Muscle of leg (tissue), 3 donors: ENCODE measurements at regions not wholly inside any gene's neighbourhood (a gene's known extent, or its start where the extent isn't known, plus 50 kb on each side); places are given as distances from the start of the nearest gene placed in this dataset.

Source experiments
- DNase-seq: peaks from one replicate; pipeline ENCODE4 v3.0.0; 2013
- H3K27ac ChIP-seq: one replicate; pipeline ENCODE4 v1.5.1; 2013; ENCODE audit warnings: mild to moderate bottlenecking, low read length, control low read depth
- H3K27me3 ChIP-seq: one replicate; pipeline ENCODE4 v1.6.1; 2013; ENCODE audit warnings: low read length; ENCODE audit not compliant: control insufficient read depth, insufficient read depth
- H3K36me3 ChIP-seq: one replicate; pipeline ENCODE4 v1.6.1; 2013; ENCODE audit warnings: low read length; ENCODE audit not compliant: control insufficient read depth, insufficient read depth
- H3K4me1 ChIP-seq: one replicate; pipeline ENCODE4 v1.6.1; 2013; ENCODE audit warnings: low read length; ENCODE audit not compliant: control insufficient read depth, insufficient read depth
- H3K4me3 ChIP-seq: one replicate; pipeline ENCODE4 v1.5.1; 2013; ENCODE audit warnings: low read length, control low read depth
- H3K9me3 ChIP-seq: replicated peaks from 2 replicates; pipeline ENCODE4 v1.6.1; 2013; ENCODE audit warnings: low read depth, low read length; ENCODE audit not compliant: control insufficient read depth
- WGBS: methylation state at CpG from one replicate; pipeline ENCODE4 v1.1.5; 2013; ENCODE audit warnings: missing lambda C conversion rate; ENCODE audit not compliant: insufficient coverage; 5-methylcytosine and 5-hydroxymethylcytosine counted together

DNA sequence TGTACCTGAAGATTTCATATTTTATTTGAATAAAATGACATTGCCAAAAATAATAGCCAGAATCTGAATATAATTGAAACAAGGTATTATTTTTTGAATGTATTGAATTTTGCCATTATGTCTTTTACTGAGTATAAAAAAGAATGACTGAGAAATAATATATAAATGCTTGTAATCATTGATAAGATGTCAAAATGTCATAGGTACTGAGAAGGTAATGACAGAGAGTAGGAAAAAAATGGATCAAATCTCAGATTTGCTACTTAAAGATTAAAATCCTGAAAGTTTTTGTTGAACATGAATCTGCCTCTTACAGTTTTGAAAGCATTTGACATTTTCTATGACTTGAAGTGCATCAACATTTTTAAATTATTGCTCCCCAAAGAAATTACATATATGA lies 1069.9 kb upstream of the ADGRL4 start:
- no peaks in the 10 kb centered on the region for H3K4me1 ChIP-seq
- H3K27ac ChIP-seq = no peak overlapping the region
- H3K4me3 ChIP-seq = no peak overlapping the region
- no peaks in the 10 kb centered on the region for H3K36me3 ChIP-seq
- no peaks in the 10 kb centered on the region for H3K9me3 ChIP-seq
- no peak for DNase-seq
- H3K27me3 ChIP-seq = no peaks in the 10 kb centered on the region

DNA sequence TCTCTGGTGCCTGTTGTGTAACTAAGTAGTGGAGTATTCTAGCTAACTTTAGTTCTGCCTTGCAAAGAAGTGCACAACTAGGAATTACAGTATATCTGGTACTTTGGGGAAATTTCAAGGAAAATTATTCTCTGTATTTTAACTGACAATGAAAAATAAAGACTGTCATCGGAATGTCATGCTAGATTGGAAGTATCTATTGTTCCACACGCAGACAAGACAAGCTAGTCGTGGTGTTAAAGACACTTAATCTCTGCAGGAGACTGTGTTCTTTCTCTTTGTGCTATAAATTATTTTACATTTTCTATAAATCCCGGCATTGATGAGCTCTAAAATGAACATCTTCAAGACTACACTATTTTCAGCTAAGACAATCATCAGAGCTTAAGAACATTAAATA lies 1068.8 kb upstream of the ADGRL4 start:
- H3K9me3 ChIP-seq = no peaks in the 10 kb centered on the region
- WGBS = no CpG with 5 or more reads among the region's 4 CpGs
- H3K36me3 ChIP-seq = no peaks in the 10 kb centered on the region
- H3K27ac ChIP-seq = no peak overlapping the region
- H3K27me3 ChIP-seq = no peaks in the 10 kb centered on the region
- H3K4me3 ChIP-seq = no peak overlapping the region
- DNase-seq = no peak
- no peaks in the 10 kb centered on the region for H3K4me1 ChIP-seq

DNA sequence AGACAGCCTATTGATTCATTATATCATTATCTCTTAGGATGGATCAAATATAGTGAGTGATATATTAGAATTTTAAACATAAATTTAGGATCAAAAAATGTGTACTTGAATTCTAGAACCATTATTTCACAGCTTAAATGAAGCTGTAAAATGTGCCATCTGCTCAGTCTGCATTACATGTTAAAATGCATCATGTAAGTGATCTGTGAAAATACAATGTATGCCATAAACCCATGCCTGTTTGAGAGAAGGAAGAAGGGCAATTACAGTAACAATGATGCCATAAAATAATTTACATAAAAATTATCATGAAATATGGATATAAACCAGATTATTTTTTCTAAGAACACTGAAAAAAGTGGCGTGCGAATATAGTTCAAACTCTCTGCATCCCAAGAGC lies 1066.0 kb upstream of the ADGRL4 start:
- WGBS = no CpG with 5 or more reads among the region's 2 CpGs
- Histone ChIP-seq H3K27me3 (no peaks in the 10 kb centered on the region), H3K36me3 (no peaks in the 10 kb centered on the region), H3K9me3 (no peaks in the 10 kb centered on the region), H3K27ac (no peak overlapping the region), H3K4me1 (no peaks in the 10 kb centered on the region), H3K4me3 (no peak overlapping the region)
- DNase-seq = no peak

DNA sequence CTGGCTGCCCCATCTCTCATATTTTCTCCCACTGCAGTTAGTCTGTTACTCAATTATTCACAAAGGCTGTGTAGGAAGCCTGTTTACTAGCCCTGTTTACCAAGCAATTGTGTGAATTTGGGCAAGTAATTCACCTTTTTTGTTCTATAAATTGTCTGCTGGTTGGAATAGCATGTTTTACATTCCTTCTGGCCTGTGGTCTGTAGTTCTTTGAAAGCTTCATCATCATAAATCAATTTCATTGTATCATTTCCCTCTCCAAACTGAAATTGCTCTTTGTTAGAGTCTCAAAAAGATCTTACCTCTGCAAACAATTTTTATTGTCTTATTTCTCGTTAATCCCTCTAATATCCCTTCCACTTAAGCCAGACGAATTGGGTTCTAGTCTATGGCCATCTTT lies 1059.5 kb upstream of the ADGRL4 start:
- WGBS = no CpG with 5 or more reads among the region's 2 CpGs
- H3K27me3 ChIP-seq = no peaks in the 10 kb centered on the region
- DNase-seq = peak; percentile 2
- no peaks in the 10 kb centered on the region for H3K9me3 ChIP-seq
- H3K4me1 ChIP-seq = no peaks in the 10 kb centered on the region
- H3K4me3 ChIP-seq = no peak overlapping the region
- H3K27ac ChIP-seq = no peak overlapping the region
- no peaks in the 10 kb centered on the region for H3K36me3 ChIP-seq

DNA sequence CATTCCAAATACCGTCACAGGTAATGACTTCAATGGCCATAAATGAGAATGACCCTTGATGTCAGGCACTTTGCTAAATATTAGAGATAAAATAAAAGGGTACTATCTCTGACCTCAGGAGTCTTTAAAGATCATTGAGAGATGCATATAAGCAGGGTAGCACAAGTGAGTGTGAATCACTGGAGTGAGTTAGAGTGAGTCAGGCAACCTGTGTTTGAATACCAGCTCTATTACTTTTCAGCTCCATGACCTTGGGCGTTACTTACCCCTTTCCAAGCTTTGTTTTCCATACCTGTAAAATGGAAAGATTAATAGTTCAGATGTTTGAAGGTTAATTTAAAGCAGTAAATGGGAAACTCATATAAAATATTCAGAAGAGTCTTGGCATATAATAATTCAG lies 1058.0 kb upstream of the ADGRL4 start:
- WGBS = no CpG with 5 or more reads among the region's 2 CpGs
- Histone ChIP-seq H3K27ac (no peak overlapping the region), H3K36me3 (no peaks in the 10 kb centered on the region), H3K9me3 (no peaks in the 10 kb centered on the region), H3K27me3 (no peaks in the 10 kb centered on the region), H3K4me3 (no peak overlapping the region), H3K4me1 (no peaks in the 10 kb centered on the region)
- DNase-seq = no peak

DNA sequence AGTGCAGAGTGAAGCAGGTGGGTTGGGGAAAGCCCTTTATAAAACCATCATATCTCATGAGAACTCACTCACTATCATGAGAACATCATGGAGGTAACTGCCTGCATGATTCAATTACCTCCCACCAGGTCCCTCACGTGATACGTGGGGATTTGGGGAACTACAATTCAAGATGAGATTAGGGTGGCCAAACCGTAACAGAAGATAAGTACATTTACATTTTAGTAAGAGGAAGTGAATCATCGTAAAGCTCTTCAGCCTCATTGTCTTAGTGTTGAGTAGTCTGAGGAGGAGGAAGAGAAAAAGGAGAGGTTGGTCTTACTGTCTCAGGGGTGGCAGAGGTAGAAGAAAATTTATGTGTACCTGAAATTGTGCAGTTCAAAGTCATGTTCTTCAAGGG lies 1053.4 kb upstream of the ADGRL4 start:
- Histone ChIP-seq H3K9me3 (no peaks in the 10 kb centered on the region), H3K4me3 (no peak overlapping the region), H3K27ac (no peak overlapping the region), H3K4me1 (no peaks in the 10 kb centered on the region), H3K27me3 (no peaks in the 10 kb centered on the region), H3K36me3 (no peaks in the 10 kb centered on the region)
- DNase-seq = no peak
- no CpG with 5 or more reads among the region's 4 CpGs for WGBS

DNA sequence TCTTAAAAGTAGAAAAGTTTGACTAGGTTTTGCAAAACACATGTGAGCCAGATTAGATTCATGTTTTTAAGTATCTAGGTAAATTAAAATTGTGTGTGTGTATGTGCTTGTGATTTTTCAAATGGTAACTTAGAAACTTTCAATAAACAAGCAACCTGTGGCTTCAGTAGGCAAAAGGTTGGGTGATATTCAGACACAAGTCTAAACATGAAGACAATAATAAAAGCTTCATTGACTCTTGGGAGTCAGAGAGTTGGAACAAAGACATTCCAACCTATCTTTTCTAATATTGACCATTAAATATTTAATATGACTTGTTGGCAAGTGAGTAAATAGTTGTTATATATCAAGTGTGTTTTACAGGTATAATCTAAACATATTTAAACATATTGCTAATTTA lies 1049.6 kb upstream of the ADGRL4 start:
- Histone ChIP-seq H3K4me1 (no peaks in the 10 kb centered on the region), H3K9me3 (no peaks in the 10 kb centered on the region), H3K27me3 (no peaks in the 10 kb centered on the region), H3K4me3 (no peak overlapping the region), H3K27ac (no peak overlapping the region), H3K36me3 (no peaks in the 10 kb centered on the region)
- no peak for DNase-seq

DNA sequence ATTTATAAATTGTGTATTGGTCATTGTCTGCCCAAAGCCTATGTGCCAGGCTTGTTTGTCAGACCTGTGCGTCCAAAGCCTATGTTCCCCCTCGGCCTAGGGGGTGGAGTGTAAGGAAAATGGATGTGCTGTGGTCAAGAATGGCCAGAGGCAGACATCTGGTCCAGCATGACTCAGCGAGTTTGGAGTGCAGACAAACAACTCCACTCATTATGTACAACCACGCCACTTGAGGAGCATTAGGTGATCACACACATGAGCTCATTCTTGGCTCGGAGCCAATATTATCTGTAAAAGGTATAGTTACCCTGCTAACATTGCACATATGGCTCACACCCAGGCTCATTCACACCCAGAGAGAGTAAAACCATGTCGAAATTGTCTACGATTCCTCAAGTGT lies 1047.6 kb upstream of the ADGRL4 start:
- peak; percentile 21 for DNase-seq
- H3K4me1 ChIP-seq = no peaks in the 10 kb centered on the region
- H3K36me3 ChIP-seq = no peaks in the 10 kb centered on the region
- H3K27ac ChIP-seq = no peak overlapping the region
- no peaks in the 10 kb centered on the region for H3K27me3 ChIP-seq
- peaks cover 2% of the 10 kb centered on the region for H3K9me3 ChIP-seq
- H3K4me3 ChIP-seq = no peak overlapping the region
- WGBS = no CpG with 5 or more reads among the region's 7 CpGs

DNA sequence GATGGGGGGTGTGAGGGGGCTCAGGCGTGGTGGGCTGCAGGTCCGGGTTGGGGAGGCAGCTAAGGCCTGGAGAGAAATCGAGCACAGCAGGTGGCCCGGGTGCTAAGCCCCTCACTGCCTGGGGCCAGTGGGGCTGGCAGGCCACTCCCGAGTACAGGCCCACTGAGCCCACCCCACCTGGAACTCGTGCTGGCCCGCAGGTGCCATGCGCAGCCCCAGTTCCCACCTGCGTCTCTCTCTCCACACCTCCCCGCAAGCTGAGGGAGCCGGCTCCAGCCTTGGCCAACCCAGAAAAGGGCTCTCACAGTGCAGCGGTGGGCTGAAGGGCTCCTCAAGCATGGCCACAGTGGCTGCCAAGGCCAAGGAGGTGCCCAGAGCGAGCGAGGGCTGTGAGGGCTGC lies 1047.1 kb upstream of the ADGRL4 start:
- H3K4me3 ChIP-seq = no peak overlapping the region
- H3K36me3 ChIP-seq = no peaks in the 10 kb centered on the region
- no peak overlapping the region for H3K27ac ChIP-seq
- DNase-seq = no peak
- H3K9me3 ChIP-seq = peaks cover 2% of the 10 kb centered on the region
- H3K4me1 ChIP-seq = no peaks in the 10 kb centered on the region
- WGBS = 87% methylated on average over 12 of the region's 14 CpGs
- H3K27me3 ChIP-seq = no peaks in the 10 kb centered on the region

DNA sequence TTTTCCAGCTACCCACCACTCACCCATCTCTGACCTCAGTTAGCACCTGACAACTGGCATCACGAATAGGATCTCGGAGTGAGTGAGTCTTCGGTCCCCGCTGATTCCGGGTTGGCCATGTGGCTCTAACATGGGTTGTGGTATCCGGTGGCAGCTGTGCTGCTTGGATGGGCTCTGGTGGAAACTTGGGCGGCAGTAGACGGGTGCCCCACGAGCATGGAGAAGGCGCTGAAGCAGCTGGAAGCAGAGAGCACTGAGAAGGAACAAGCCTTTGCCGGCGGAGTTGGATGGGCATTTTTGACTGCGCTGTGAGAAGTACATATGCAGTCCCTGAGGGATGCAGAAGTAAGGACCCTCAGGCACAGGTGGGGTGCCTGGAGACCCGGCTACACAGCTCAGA lies 1044.0 kb upstream of the ADGRL4 start:
- no peak for DNase-seq
- H3K27me3 ChIP-seq = no peaks in the 10 kb centered on the region
- WGBS = 99% methylated on average over 14 of the region's 14 CpGs
- no peaks in the 10 kb centered on the region for H3K36me3 ChIP-seq
- no peaks in the 10 kb centered on the region for H3K4me1 ChIP-seq
- H3K9me3 ChIP-seq = peaks cover 2% of the 10 kb centered on the region
- no peak overlapping the region for H3K4me3 ChIP-seq
- H3K27ac ChIP-seq = no peak overlapping the region

DNA sequence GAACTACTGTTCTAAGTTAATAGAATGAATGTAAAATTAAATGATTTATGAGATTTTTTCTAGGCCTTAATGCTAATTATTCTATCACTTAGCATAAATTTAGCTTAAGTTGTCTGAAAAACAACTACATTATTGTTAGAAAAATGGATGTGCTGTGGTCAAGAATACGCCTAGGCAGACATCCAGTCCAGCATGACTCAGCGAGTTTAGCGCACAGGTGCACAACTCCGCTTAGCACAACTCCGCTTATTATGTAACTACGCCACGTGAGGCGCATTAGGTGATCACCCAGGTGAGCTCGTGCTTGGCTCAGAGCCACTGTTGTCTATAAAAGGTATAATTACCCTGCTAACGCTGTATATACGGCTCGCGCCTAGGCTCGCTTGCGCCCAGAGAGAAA lies 1043.6 kb upstream of the ADGRL4 start:
- no peak overlapping the region for H3K4me3 ChIP-seq

More for the DNA sequence above, 1043.6 kb upstream of the ADGRL4 start:
- Histone ChIP-seq H3K27ac (no peak overlapping the region), H3K4me1 (no peaks in the 10 kb centered on the region), H3K9me3 (peaks cover 2% of the 10 kb centered on the region), H3K36me3 (no peaks in the 10 kb centered on the region), H3K27me3 (no peaks in the 10 kb centered on the region)
- 94% methylated on average over 15 of the region's 15 CpGs for WGBS
- no peak for DNase-seq
